ENCODE measurements at regions not wholly inside any gene's neighbourhood (a gene's known extent, or its start where the extent isn't known, plus 50 kb on each side); places are given as distances from the start of the nearest gene placed in this dataset.
"Not testable (repeated sequence)": the region's sequence is repeated elsewhere in the genome, so short reads cannot be mapped to it uniquely, and the experiment has no call there.

GRCh38 chr2:105567996-105568494 is 169.2 kb upstream of the FHL2 start:
- DNase-seq = no peak

- DNase-seq = no peak
These were observed 164.3 kb upstream of the FHL2 start for GRCh38 chr2:105563000-105563719.

GRCh38 chr2:105561401-105561800 is 162.6 kb upstream of the FHL2 start:
- DNase-seq = no peak

- no peak for DNase-seq
These were observed 161.3 kb upstream of the FHL2 start for GRCh38 chr2:105560157-105560556.

GRCh38 chr2:105557021-105557920 is 158.4 kb upstream of the FHL2 start:
- no peak for DNase-seq

- no peak for DNase-seq
These were observed 157.5 kb upstream of the FHL2 start for GRCh38 chr2:105556366-105556765.

- no peak for DNase-seq
These were observed 155.4 kb upstream of the FHL2 start for GRCh38 chr2:105554235-105554634.

GRCh38 chr2:105553538-105554196 is 154.8 kb upstream of the FHL2 start:
- DNase-seq = peak; percentile 22

GRCh38 chr2:105546628-105546974 is 147.8 kb upstream of the FHL2 start:
- DNase-seq = peak; percentile 34

- DNase-seq = peak; percentile 82
These were observed 147.1 kb upstream of the FHL2 start for GRCh38 chr2:105545730-105546627.

- DNase-seq = peak; percentile 18
These were observed 145.9 kb upstream of the FHL2 start for GRCh38 chr2:105544591-105545377.

- peak; percentile 22 for DNase-seq
These were observed 142.6 kb upstream of the FHL2 start for GRCh38 chr2:105541189-105542050.

GRCh38 chr2:105540642-105541041 is 141.8 kb upstream of the FHL2 start:
- DNase-seq = no peak

GRCh38 chr2:105539331-105539730 is 140.5 kb upstream of the FHL2 start:
- no peak for DNase-seq

- no peak for DNase-seq
These were observed 140.0 kb upstream of the FHL2 start for GRCh38 chr2:105538840-105539239.

GRCh38 chr2:105537920-105538319 is 139.1 kb upstream of the FHL2 start:
- DNase-seq = no peak

- DNase-seq = no peak
These were observed 138.6 kb upstream of the FHL2 start for GRCh38 chr2:105537466-105537865.

- DNase-seq = no peak
These were observed 137.3 kb upstream of the FHL2 start for GRCh38 chr2:105536175-105536574.

GRCh38 chr2:105529258-105529657 is 130.4 kb upstream of the FHL2 start:
- DNase-seq = not testable (repeated sequence)

All from activated CD8-positive, alpha-beta memory T cell treated with anti-CD3 and anti-CD28 coated beads, Interleukin-2, amount 50 U/mL, for 48 hours (primary cell).